Body of pancreas (tissue), 4 donors: ENCODE measurements at regions not wholly inside any gene's neighbourhood (a gene's known extent, or its start where the extent isn't known, plus 50 kb on each side); places are given as distances from the start of the nearest gene placed in this dataset.

Experiments used
- ATAC-seq: fragments of 150-250 bp; one replicate; pipeline ENCODE4 v1.9.1; 2016
- DNase-seq, 4 donors: peaks; one replicate each; pipeline ENCODE4 v3.0.0-alpha.2; 2019
- H3K27ac ChIP-seq, 4 donors: fragments of 200-600 bp; sonication (generic); 1 replicate in 3 of 4; 2 replicates in 1 of 4; pipeline versions ENCODE4 v1.5.1 to v1.6.1; 2016 to 2019; ENCODE audit warnings: mild to moderate bottlenecking in 1 of 4, mixed read lengths in 1 of 4, moderate library complexity in 1 of 4
- H3K27me3 ChIP-seq, 2 donors: fragments of 200-600 bp; sonication (generic); one replicate each; pipeline ENCODE4 v1.6.0; 2016; ENCODE audit warnings: mild to moderate bottlenecking in 1 of 2
- H3K36me3 ChIP-seq, 2 donors: fragments of 200-600 bp; sonication (generic); replicated peaks in 1 of 2; 2 replicates each; pipeline ENCODE4 v1.5.1; 2016; ENCODE audit warnings: low read depth in 2 of 2; ENCODE audit not compliant: insufficient read depth in 1 of 2
- H3K4me1 ChIP-seq: fragments of 200-600 bp; sonication (generic); one replicate; pipeline ENCODE4 v1.6.0; 2016
- H3K4me3 ChIP-seq, 2 donors: fragments of 200-600 bp; sonication (generic); 1 replicate in 1 of 2; 2 replicates in 1 of 2; pipeline ENCODE4 v1.5.1; 2016 to 2019
- H3K9me3 ChIP-seq, 3 donors: fragments of 200-600 bp; sonication (generic); 1 replicate in 2 of 3; 2 replicates in 1 of 3; pipeline ENCODE4 v1.5.1; 2016
- POLR2A ChIP-seq, 3 donors: fragments of 450-650 bp; IDR thresholded peaks; one replicate each; pipeline ENCODE4 v1.6.1; 2016; ENCODE audit warnings: antibody characterized with exemption in 3 of 3, mild to moderate bottlenecking in 2 of 3
- WGBS, 2 donors: methylation state at CpG; one replicate each; pipeline ENCODE4 v1.1.5; 2017; 5-methylcytosine and 5-hydroxymethylcytosine counted together
- intact Hi-C: fragments of 100-400 bp; cut with DNase I; formaldehyde crosslinking; loops from one replicate; pipeline ENCODE4 v1.15.1; 2023
- TF ChIP-seq, protein P1 (sequence below), 7 experiments: fragments of 450-650 bp in 4 of 7; fragments of 200-600 bp in 3 of 7; sonication (generic) in 3 of 7; IDR thresholded peaks; one replicate each; pipeline ENCODE4 v1.5.1; 2016 to 2019; ENCODE audit warnings: antibody characterized with exemption in 7 of 7

GRCh38 chr12:38123566-38124246 is 192.9 kb upstream of the ALG10B start:
- Histone ChIP-seq H3K27me3 (no peaks in the 10 kb centered on the region), H3K4me1 (peaks cover 31% of the 10 kb centered on the region), H3K27ac (peak overlapping the region; percentile 72 to 89 (median 76)), H3K4me3 (no peak overlapping the region), H3K36me3 (no peaks in the 10 kb centered on the region), H3K9me3 (no peaks in the 10 kb centered on the region)
- 68 to 84% methylated on average over 8 of the region's 8 CpGs for WGBS, 2 donors
- TF ChIP-seq, protein P1, sequence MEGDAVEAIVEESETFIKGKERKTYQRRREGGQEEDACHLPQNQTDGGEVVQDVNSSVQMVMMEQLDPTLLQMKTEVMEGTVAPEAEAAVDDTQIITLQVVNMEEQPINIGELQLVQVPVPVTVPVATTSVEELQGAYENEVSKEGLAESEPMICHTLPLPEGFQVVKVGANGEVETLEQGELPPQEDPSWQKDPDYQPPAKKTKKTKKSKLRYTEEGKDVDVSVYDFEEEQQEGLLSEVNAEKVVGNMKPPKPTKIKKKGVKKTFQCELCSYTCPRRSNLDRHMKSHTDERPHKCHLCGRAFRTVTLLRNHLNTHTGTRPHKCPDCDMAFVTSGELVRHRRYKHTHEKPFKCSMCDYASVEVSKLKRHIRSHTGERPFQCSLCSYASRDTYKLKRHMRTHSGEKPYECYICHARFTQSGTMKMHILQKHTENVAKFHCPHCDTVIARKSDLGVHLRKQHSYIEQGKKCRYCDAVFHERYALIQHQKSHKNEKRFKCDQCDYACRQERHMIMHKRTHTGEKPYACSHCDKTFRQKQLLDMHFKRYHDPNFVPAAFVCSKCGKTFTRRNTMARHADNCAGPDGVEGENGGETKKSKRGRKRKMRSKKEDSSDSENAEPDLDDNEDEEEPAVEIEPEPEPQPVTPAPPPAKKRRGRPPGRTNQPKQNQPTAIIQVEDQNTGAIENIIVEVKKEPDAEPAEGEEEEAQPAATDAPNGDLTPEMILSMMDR (IDR thresholded peaks at IDR 0.05) = no peak
- TF ChIP-seq POLR2A (IDR thresholded peaks at IDR 0.05) = no peak
- DNase-seq = no peak
- intact Hi-C loops = no loop called here
- ATAC-seq = peak; percentile 20

GRCh38 chr12:38124247-38125012 is 192.1 kb upstream of the ALG10B start:
- TF ChIP-seq, protein P1 (IDR thresholded peaks at IDR 0.05) = no peak
- peak in 2 of 3 donors; percentile 31 to 34 for TF ChIP-seq POLR2A (IDR thresholded peaks at IDR 0.05)
- 10 to 11% methylated on average over 3 of the region's 3 CpGs for WGBS, 2 donors
- Histone ChIP-seq H3K9me3 (no peaks in the 10 kb centered on the region), H3K4me1 (peaks cover 31% of the 10 kb centered on the region), H3K27me3 (no peaks in the 10 kb centered on the region), H3K27ac (peak overlapping the region; percentile 72 to 89 (median 76)), H3K36me3 (no peaks in the 10 kb centered on the region), H3K4me3 (no peak overlapping the region)
- intact Hi-C loops = no loop called here
- ATAC-seq = peak; percentile 100
- DNase-seq = peak; percentile 63 to 87 (median 76)

- intact Hi-C loops = no loop called here
These were observed 184.4 kb upstream of the ALG10B start for GRCh38 chr12:38132139-38132538.

DNA sequence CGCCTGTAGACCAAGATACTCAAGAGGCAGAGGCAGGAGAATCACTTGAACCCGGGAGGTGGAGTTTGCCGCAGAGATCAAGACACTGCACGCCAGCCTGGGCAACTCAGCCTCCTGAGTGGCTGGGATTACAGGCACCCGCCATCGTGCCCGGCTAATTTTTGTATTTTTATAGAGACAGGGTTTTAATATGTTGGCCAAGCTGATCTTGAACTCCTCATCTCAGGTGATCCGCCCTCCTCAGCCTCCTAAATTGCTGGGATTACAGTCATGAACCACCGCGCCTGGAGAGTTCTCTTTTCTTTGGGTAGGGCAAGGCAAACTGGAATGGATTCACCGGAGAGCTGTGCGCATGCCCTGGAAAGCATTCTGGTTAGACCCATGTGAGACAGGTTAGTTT is 179.3 kb upstream of the ALG10B start:
- TF ChIP-seq POLR2A (IDR thresholded peaks at IDR 0.05) = no peak
- TF ChIP-seq, protein P1 (IDR thresholded peaks at IDR 0.05) = no peak
- Histone ChIP-seq H3K36me3 (no peaks in the 10 kb centered on the region), H3K4me3 (no peak overlapping the region), H3K9me3 (no peaks in the 10 kb centered on the region), H3K4me1 (peaks cover 12% of the 10 kb centered on the region), H3K27ac (no peak overlapping the region), H3K27me3 (no peaks in the 10 kb centered on the region)
- 92% methylated on average over 12 of the region's 12 CpGs for WGBS, 2 donors
- intact Hi-C loops = no loop called here
- DNase-seq (no peak), ATAC-seq (no peak)

More at GRCh38 chr12:38132139-38132538, 184.4 kb upstream of the ALG10B start:
- ATAC-seq (no peak), DNase-seq (peak in 2 of 4 donors; percentile 18 to 39)
- Histone ChIP-seq H3K4me1 (no peaks in the 10 kb centered on the region), H3K27me3 (no peaks in the 10 kb centered on the region), H3K27ac (no peak overlapping the region), H3K9me3 (no peaks in the 10 kb centered on the region), H3K4me3 (no peak overlapping the region), H3K36me3 (no peaks in the 10 kb centered on the region)
- TF ChIP-seq POLR2A (IDR thresholded peaks at IDR 0.05) = no peak
- TF ChIP-seq, protein P1 (IDR thresholded peaks at IDR 0.05) = no peak
- WGBS, 2 donors = 53 to 58% methylated on average over 2 of the region's 2 CpGs
